ENCODE measurements at regions not wholly inside any gene's neighbourhood (a gene's known extent, or its start where the extent isn't known, plus 50 kb on each side); places are given as distances from the start of the nearest gene placed in this dataset.

DNA sequence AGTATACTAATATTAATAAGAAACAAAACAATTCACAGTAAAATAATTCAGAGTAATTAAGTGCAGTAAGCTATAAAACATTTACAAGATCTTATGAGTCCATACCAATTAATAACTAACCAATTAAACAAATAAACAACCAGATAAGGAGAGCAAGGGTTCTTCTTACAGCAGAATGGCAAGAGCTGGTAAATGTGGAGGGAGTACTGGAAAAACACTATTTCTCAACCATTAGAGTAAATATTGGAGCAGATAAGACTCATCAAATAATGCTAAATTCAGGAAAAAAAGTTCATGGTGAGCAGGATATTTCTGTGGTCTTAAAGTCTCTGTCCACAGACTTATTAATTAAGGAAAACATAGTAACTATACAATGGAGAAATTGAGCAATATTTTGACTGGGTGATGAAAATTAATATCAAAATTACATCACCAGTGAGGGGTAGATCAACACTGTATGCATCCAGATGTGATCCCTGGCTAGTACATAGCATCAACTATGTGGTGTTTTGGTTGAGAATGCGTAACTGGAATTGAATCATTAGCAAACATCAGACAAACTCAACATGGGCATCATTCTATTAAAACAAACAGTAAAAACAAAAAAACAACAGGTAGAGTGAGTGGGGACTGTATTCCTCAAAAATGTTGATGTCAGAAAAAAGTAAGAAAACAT, 1376.7 kb downstream of the PCDH19 start (continued):
- TF ChIP-seq, protein P1, sequence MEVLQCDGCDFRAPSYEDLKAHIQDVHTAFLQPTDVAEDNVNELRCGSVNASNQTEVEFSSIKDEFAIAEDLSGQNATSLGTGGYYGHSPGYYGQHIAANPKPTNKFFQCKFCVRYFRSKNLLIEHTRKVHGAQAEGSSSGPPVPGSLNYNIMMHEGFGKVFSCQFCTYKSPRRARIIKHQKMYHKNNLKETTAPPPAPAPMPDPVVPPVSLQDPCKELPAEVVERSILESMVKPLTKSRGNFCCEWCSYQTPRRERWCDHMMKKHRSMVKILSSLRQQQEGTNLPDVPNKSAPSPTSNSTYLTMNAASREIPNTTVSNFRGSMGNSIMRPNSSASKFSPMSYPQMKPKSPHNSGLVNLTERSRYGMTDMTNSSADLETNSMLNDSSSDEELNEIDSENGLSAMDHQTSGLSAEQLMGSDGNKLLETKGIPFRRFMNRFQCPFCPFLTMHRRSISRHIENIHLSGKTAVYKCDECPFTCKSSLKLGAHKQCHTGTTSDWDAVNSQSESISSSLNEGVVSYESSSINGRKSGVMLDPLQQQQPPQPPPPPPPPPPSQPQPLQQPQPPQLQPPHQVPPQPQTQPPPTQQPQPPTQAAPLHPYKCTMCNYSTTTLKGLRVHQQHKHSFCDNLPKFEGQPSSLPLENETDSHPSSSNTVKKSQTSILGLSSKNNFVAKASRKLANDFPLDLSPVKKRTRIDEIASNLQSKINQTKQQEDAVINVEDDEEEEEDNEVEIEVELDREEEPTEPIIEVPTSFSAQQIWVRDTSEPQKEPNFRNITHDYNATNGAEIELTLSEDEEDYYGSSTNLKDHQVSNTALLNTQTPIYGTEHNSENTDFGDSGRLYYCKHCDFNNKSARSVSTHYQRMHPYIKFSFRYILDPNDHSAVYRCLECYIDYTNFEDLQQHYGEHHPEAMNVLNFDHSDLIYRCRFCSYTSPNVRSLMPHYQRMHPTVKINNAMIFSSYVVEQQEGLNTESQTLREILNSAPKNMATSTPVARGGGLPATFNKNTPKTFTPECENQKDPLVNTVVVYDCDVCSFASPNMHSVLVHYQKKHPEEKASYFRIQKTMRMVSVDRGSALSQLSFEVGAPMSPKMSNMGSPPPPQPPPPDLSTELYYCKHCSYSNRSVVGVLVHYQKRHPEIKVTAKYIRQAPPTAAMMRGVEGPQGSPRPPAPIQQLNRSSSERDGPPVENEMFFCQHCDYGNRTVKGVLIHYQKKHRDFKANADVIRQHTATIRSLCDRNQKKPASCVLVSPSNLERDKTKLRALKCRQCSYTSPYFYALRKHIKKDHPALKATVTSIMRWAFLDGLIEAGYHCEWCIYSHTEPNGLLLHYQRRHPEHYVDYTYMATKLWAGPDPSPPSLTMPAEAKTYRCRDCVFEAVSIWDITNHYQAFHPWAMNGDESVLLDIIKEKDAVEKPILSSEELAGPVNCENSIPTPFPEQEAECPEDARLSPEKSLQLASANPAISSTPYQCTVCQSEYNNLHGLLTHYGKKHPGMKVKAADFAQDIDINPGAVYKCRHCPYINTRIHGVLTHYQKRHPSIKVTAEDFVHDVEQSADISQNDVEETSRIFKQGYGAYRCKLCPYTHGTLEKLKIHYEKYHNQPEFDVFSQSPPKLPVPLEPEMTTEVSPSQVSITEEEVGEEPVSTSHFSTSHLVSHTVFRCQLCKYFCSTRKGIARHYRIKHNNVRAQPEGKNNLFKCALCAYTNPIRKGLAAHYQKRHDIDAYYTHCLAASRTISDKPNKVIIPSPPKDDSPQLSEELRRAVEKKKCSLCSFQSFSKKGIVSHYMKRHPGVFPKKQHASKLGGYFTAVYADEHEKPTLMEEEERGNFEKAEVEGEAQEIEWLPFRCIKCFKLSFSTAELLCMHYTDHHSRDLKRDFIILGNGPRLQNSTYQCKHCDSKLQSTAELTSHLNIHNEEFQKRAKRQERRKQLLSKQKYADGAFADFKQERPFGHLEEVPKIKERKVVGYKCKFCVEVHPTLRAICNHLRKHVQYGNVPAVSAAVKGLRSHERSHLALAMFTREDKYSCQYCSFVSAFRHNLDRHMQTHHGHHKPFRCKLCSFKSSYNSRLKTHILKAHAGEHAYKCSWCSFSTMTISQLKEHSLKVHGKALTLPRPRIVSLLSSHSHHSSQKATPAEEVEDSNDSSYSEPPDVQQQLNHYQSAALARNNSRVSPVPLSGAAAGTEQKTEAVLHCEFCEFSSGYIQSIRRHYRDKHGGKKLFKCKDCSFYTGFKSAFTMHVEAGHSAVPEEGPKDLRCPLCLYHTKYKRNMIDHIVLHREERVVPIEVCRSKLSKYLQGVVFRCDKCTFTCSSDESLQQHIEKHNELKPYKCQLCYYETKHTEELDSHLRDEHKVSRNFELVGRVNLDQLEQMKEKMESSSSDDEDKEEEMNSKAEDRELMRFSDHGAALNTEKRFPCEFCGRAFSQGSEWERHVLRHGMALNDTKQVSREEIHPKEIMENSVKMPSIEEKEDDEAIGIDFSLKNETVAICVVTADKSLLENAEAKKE (CRISPR knock-in tag; IDR thresholded peaks at IDR 0.05): no peak
- no peak for TF ChIP-seq POLR2AphosphoS5 (IDR thresholded peaks at IDR 0.05; ENCODE audit: low read depth)
- TF ChIP-seq, protein P2, sequence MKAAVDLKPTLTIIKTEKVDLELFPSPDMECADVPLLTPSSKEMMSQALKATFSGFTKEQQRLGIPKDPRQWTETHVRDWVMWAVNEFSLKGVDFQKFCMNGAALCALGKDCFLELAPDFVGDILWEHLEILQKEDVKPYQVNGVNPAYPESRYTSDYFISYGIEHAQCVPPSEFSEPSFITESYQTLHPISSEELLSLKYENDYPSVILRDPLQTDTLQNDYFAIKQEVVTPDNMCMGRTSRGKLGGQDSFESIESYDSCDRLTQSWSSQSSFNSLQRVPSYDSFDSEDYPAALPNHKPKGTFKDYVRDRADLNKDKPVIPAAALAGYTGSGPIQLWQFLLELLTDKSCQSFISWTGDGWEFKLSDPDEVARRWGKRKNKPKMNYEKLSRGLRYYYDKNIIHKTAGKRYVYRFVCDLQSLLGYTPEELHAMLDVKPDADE (IDR thresholded peaks at IDR 0.05): no peak
- no peak for TF ChIP-seq ZNF114 (CRISPR knock-in tag; IDR thresholded peaks at IDR 0.05)

DNA sequence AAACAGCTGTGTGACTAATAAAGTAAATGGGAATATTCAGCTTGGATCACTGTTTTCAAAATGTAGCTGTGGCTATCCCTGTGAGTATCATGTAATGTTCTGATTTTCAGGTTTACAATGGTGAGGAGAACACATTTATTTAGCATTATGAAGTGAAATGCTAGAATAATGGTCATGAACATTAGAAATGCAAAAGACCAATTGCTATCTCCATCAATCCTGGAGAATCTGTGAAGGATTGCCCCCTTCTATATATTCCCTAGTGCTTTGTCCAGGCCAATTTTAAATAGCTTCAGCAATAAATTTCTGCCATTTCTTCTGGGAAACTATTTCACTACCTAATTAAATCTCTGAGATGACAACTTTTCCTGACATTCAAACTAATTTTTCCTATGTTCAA, 1399.1 kb downstream of the PCDH19 start:
- H3K27ac Mint-ChIP-seq: no peak overlapping the region
- H3K4me3 Mint-ChIP-seq: no peak overlapping the region
- H3K27ac ChIP-seq (ENCODE audit: low read depth): no peak overlapping the region
- no peak for TF ChIP-seq STAT1 (IDR thresholded peaks at IDR 0.05; ENCODE audit: unreplicated experiment)
- TF ChIP-seq, protein P3, sequence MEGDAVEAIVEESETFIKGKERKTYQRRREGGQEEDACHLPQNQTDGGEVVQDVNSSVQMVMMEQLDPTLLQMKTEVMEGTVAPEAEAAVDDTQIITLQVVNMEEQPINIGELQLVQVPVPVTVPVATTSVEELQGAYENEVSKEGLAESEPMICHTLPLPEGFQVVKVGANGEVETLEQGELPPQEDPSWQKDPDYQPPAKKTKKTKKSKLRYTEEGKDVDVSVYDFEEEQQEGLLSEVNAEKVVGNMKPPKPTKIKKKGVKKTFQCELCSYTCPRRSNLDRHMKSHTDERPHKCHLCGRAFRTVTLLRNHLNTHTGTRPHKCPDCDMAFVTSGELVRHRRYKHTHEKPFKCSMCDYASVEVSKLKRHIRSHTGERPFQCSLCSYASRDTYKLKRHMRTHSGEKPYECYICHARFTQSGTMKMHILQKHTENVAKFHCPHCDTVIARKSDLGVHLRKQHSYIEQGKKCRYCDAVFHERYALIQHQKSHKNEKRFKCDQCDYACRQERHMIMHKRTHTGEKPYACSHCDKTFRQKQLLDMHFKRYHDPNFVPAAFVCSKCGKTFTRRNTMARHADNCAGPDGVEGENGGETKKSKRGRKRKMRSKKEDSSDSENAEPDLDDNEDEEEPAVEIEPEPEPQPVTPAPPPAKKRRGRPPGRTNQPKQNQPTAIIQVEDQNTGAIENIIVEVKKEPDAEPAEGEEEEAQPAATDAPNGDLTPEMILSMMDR (conservative IDR thresholded peaks at IDR 0.05; ENCODE audit: low read depth in 2 of 2): no peak
- no peak for TF ChIP-seq CREB1 (CRISPR knock-in tag; IDR thresholded peaks at IDR 0.05; ENCODE audit: low read depth)
- no peak for TF ChIP-seq JUNB (IDR thresholded peaks at IDR 0.05; ENCODE audit: unreplicated experiment)

More for the DNA sequence above, 1399.1 kb downstream of the PCDH19 start:
- DNase-seq (ENCODE audit: low spot score): no peak
- Mint-ChIP-seq H3K27me3 (ENCODE audit: insufficient read depth, low read depth, poor library complexity) (no peaks in the 10 kb centered on the region), H3K36me3 (ENCODE audit: low read depth) (peaks cover 4% of the 10 kb centered on the region; the same call in 1 of the 3 replicates), H3K9me3 (peaks cover 4% of the 10 kb centered on the region; the same call in 1 of the 3 replicates), H3K4me1 (no peaks in the 10 kb centered on the region)
- no peaks in the 10 kb centered on the region for H3K27me3 ChIP-seq (ENCODE audit: insufficient read depth)
- no peaks in the 10 kb centered on the region for H3K79me2 ChIP-seq (replicated peaks; ENCODE audit: insufficient read depth)
- H3K9me2 ChIP-seq (ENCODE audit: insufficient read depth): no peaks in the 10 kb centered on the region
- no peak overlapping the region for H3K4me3 ChIP-seq
- H3K36me3 ChIP-seq (ENCODE audit: insufficient read depth): no peaks in the 10 kb centered on the region
- ATAC-seq: no peak
- H3F3A ChIP-seq (replicated peaks; ENCODE audit: low read depth): no peaks in the 10 kb centered on the region
- no peaks in the 10 kb centered on the region for H4K20me1 ChIP-seq (replicated peaks; ENCODE audit: insufficient read depth)
- H3K4me2 ChIP-seq: no peak overlapping the region
- no peak overlapping the region for H2AFZ ChIP-seq
- H3K4me1 ChIP-seq (ENCODE audit: insufficient read depth): no peaks in the 10 kb centered on the region

Measured in GM23338 (cell line).